ENCODE measurements at regions not wholly inside any gene's neighbourhood (a gene's known extent, or its start where the extent isn't known, plus 50 kb on each side); places are given as distances from the start of the nearest gene placed in this dataset.

GRCh38 chr13:69567514-69567913 lies 540.1 kb upstream of the ATXN8OS start:
- no peak for DNase-seq

- DNase-seq, result no peak
Measured at GRCh38 chr13:69566104-69566716, 541.4 kb upstream of the ATXN8OS start.

GRCh38 chr13:69565334-69565733 lies 542.3 kb upstream of the ATXN8OS start:
- peak in 2 of 3 experiments; percentile 32 to 40 for DNase-seq

- DNase-seq, result no peak
Measured at GRCh38 chr13:69556540-69557196, 551.0 kb upstream of the ATXN8OS start.

GRCh38 chr13:69553976-69554375 lies 553.6 kb upstream of the ATXN8OS start:
- DNase-seq, result peak in 1 of 3 experiments; percentile 36

GRCh38 chr13:69551193-69551592 lies 556.4 kb upstream of the ATXN8OS start:
- no peak for DNase-seq

- no peak for DNase-seq
Measured at GRCh38 chr13:69547780-69548179, 559.8 kb upstream of the ATXN8OS start.

- DNase-seq, result no peak
Measured at GRCh38 chr13:69545551-69545950, 562.1 kb upstream of the ATXN8OS start.

GRCh38 chr13:69524459-69525150 lies 583.0 kb upstream of the ATXN8OS start:
- peak in 1 of 3 experiments; percentile 45 for DNase-seq

- no peak for DNase-seq
Measured at GRCh38 chr13:69496981-69497380, 610.6 kb upstream of the ATXN8OS start.

- no peak for DNase-seq
Measured at GRCh38 chr13:69495096-69495495, 612.5 kb upstream of the ATXN8OS start.

- DNase-seq, result no peak
Measured at GRCh38 chr13:69487576-69487975, 620.0 kb upstream of the ATXN8OS start.

- DNase-seq, result no peak
Measured at GRCh38 chr13:69485991-69486592, 621.5 kb upstream of the ATXN8OS start.

- DNase-seq, result no peak
Measured at GRCh38 chr13:69477451-69477850, 630.2 kb upstream of the ATXN8OS start.

GRCh38 chr13:69474011-69474685 lies 633.5 kb upstream of the ATXN8OS start:
- no peak for DNase-seq

GRCh38 chr13:69468624-69469023 lies 639.0 kb upstream of the ATXN8OS start:
- no peak for DNase-seq

- DNase-seq, result no peak
Measured at GRCh38 chr13:69461397-69461796, 646.2 kb upstream of the ATXN8OS start.

GRCh38 chr13:69459346-69459745 lies 648.3 kb upstream of the ATXN8OS start:
- no peak for DNase-seq

- DNase-seq, result peak in 1 of 3 experiments; percentile 68
Measured at GRCh38 chr13:69458013-69458412, 649.6 kb upstream of the ATXN8OS start.

- DNase-seq, result no peak
Measured at GRCh38 chr13:69450245-69450644, 657.4 kb upstream of the ATXN8OS start.

- DNase-seq, result no peak
Measured at GRCh38 chr13:69425235-69425634, 682.4 kb upstream of the ATXN8OS start.

- DNase-seq, result no peak
Measured at GRCh38 chr13:69423844-69424243, 683.8 kb upstream of the ATXN8OS start.

GRCh38 chr13:69418319-69418718 lies 689.3 kb upstream of the ATXN8OS start:
- no peak for DNase-seq
